ENCODE measurements at regions not wholly inside any gene's neighbourhood (a gene's known extent, or its start where the extent isn't known, plus 50 kb on each side); places are given as distances from the start of the nearest gene placed in this dataset.

DNA sequence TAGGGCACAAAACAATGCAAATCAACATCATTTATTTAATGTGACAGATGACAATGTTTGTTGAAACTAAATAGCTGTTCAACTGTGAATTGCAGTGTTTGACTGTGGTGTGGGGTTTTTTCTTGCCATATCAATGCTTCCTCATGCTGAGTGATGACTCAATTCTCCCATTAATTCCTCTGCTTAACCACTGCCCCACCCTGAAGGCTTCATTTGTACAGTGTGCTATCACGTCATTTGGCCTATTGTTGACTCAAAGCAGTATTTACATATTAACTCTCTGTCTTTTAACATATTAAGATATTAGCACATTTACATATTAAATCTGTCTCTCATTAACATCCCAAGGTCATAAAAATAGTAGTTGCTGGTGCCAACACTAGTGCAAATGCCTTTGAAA lies 164.8 kb upstream of the NRXN3 start:
- TF ChIP-seq, protein P1, sequence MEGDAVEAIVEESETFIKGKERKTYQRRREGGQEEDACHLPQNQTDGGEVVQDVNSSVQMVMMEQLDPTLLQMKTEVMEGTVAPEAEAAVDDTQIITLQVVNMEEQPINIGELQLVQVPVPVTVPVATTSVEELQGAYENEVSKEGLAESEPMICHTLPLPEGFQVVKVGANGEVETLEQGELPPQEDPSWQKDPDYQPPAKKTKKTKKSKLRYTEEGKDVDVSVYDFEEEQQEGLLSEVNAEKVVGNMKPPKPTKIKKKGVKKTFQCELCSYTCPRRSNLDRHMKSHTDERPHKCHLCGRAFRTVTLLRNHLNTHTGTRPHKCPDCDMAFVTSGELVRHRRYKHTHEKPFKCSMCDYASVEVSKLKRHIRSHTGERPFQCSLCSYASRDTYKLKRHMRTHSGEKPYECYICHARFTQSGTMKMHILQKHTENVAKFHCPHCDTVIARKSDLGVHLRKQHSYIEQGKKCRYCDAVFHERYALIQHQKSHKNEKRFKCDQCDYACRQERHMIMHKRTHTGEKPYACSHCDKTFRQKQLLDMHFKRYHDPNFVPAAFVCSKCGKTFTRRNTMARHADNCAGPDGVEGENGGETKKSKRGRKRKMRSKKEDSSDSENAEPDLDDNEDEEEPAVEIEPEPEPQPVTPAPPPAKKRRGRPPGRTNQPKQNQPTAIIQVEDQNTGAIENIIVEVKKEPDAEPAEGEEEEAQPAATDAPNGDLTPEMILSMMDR (IDR thresholded peaks at IDR 0.05), result no peak
- no peak for TF ChIP-seq EZH2 (IDR thresholded peaks at IDR 0.05; ENCODE audit: borderline replicate concordance, insufficient read depth, low read depth, low read length, poor library complexity, severe bottlenecking)

All from B cell (primary cell).